Osteoblast (primary cell): ENCODE measurements at regions not wholly inside any gene's neighbourhood (a gene's known extent, or its start where the extent isn't known, plus 50 kb on each side); places are given as distances from the start of the nearest gene placed in this dataset.

Source experiments
- DNase-seq: peaks from one replicate; pipeline ENCODE4 v3.0.0; 2011; ENCODE audit warnings: low spot score, mixed read lengths; ENCODE audit not compliant: insufficient read length; ENCODE audit errors: missing footprints
- H2AFZ ChIP-seq: 2 replicates; pipeline ENCODE4 v1.6.0; 2011; ENCODE audit warnings: mild to moderate bottlenecking, low read length
- H3K27ac ChIP-seq: 2 replicates; pipeline ENCODE4 v1.5.1; 2011; ENCODE audit warnings: mild to moderate bottlenecking, low read depth, low read length, moderate library complexity
- H3K27me3 ChIP-seq: 2 replicates; pipeline ENCODE4 v1.6.0; 2012; ENCODE audit warnings: mild to moderate bottlenecking, control low read depth, inconsistent platforms, low read length, moderate library complexity; ENCODE audit not compliant: insufficient read depth
- H3K36me3 ChIP-seq: 2 replicates; pipeline ENCODE4 v1.5.1; 2011; ENCODE audit warnings: mild to moderate bottlenecking, low read length, control low read depth, moderate library complexity; ENCODE audit not compliant: insufficient read depth
- H3K4me1 ChIP-seq: 2 replicates; pipeline ENCODE4 v1.5.1; 2011; ENCODE audit warnings: mild to moderate bottlenecking, low read length, control low read depth, moderate library complexity; ENCODE audit not compliant: insufficient read depth
- H3K4me2 ChIP-seq: 2 replicates; pipeline ENCODE4 v1.6.0; 2011; ENCODE audit warnings: mild to moderate bottlenecking, low read length; ENCODE audit not compliant: insufficient read depth
- H3K4me3 ChIP-seq: fragments of 200-600 bp; sonication (generic); 3 replicates; pipeline ENCODE4 v1.5.1; 2012; ENCODE audit warnings: mild to moderate bottlenecking, low read length, inconsistent platforms; ENCODE audit not compliant: insufficient read depth
- H3K79me2 ChIP-seq: 2 replicates; pipeline ENCODE4 v1.6.0; 2012; ENCODE audit warnings: mild to moderate bottlenecking, low read length, control low read depth, inconsistent platforms; ENCODE audit not compliant: insufficient read depth
- H3K9me3 ChIP-seq: 2 replicates; pipeline ENCODE4 v1.5.1; 2011; ENCODE audit warnings: low read depth, low read length, control low read depth
- H4K20me1 ChIP-seq: 2 replicates; pipeline ENCODE4 v1.6.0; 2012; ENCODE audit warnings: mild to moderate bottlenecking, low read length, control low read depth; ENCODE audit not compliant: insufficient read depth
- CTCF ChIP-seq: IDR thresholded peaks from 2 replicates; pipeline ENCODE4 v1.5.1; 2011; ENCODE audit warnings: mild to moderate bottlenecking, low read depth, low read length, moderate library complexity; ENCODE audit errors: extremely low read depth

- Histone ChIP-seq H4K20me1 (no peaks in the 10 kb centered on the region), H3K36me3 (no peaks in the 10 kb centered on the region), H3K27ac (no peak overlapping the region), H3K4me1 (no peaks in the 10 kb centered on the region), H2AFZ (no peak overlapping the region), H3K4me2 (no peak overlapping the region), H3K4me3 (no peak overlapping the region), H3K27me3 (no peaks in the 10 kb centered on the region), H3K9me3 (no peaks in the 10 kb centered on the region), H3K79me2 (no peaks in the 10 kb centered on the region)
- TF ChIP-seq CTCF, result no peak
- no peak for DNase-seq
Observed at GRCh38 chr5:3191585-3191984, 404.0 kb upstream of the IRX1 start.

GRCh38 chr5:3190930-3191329 lies 404.7 kb upstream of the IRX1 start:
- Histone ChIP-seq H3K27me3 (no peaks in the 10 kb centered on the region), H2AFZ (no peak overlapping the region), H3K79me2 (no peaks in the 10 kb centered on the region), H3K27ac (no peak overlapping the region), H4K20me1 (no peaks in the 10 kb centered on the region), H3K4me2 (no peak overlapping the region), H3K36me3 (no peaks in the 10 kb centered on the region), H3K4me3 (no peak overlapping the region), H3K9me3 (no peaks in the 10 kb centered on the region), H3K4me1 (no peaks in the 10 kb centered on the region)
- TF ChIP-seq CTCF, result no peak
- DNase-seq, result no peak

DNA sequence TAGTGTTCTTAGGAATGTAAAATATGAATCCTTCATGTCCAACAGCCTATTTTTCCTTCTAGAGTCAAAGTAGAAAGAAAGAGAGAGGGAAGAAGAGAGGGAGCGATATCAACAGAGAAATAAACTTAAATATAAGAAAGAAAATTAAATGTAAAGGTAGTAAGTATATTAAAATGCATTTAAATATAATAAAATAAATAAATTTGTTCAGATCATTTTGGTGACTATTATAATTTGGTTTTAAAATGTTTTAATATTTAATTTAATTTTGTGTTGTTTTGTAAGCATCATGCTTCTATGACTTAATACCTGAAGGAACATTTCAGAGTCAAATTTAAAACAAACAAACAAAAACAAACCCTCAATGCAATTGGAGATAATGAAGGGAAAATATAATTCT lies 405.2 kb upstream of the IRX1 start:
- no peak for TF ChIP-seq CTCF
- Histone ChIP-seq H3K4me3 (no peak overlapping the region), H2AFZ (no peak overlapping the region), H3K79me2 (no peaks in the 10 kb centered on the region), H3K9me3 (no peaks in the 10 kb centered on the region), H3K36me3 (no peaks in the 10 kb centered on the region), H4K20me1 (no peaks in the 10 kb centered on the region), H3K27me3 (no peaks in the 10 kb centered on the region), H3K4me1 (no peaks in the 10 kb centered on the region), H3K4me2 (no peak overlapping the region), H3K27ac (no peak overlapping the region)
- DNase-seq, result no peak

DNA sequence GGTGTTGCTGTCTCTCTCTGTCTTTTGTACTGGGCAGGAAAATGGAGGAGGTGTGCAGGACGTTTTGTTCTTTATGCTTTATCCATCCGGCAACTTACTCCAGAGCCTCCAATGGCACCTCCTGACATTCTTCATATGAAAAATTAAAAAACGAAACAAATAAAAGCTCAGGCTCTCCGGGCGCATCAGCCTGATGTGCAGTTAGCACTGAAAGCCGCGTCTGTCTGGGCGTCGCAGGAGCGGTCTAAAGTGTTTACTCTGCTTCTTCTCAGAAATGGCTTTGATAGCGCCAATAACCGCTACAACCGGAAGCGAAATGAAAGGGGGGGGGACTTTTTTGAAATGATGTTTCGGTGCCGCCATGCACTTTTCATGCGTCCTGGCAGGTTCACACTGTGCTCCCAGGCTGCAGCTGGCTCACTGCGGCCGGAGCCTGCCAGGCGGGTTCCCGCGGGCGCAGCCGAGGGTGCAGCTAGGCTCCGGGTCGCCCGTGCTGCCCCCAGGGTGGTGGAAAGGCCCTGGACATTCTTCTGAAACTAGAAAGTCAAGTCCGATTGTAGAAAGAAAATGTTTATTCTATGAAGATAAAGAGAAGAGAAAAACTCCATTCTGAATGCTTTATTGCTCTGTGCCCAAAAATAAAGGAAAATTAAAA lies 407.7 kb upstream of the IRX1 start:
- no peaks in the 10 kb centered on the region for H3K4me1 ChIP-seq
- DNase-seq, result no peak
- H3K4me3 ChIP-seq, result no peak overlapping the region
- H3K79me2 ChIP-seq, result no peaks in the 10 kb centered on the region
- no peaks in the 10 kb centered on the region for H3K36me3 ChIP-seq
- no peak overlapping the region for H2AFZ ChIP-seq
- H3K27me3 ChIP-seq, result no peaks in the 10 kb centered on the region
- no peak overlapping the region for H3K27ac ChIP-seq
- no peak overlapping the region for H3K4me2 ChIP-seq
- no peaks in the 10 kb centered on the region for H4K20me1 ChIP-seq
- H3K9me3 ChIP-seq, result no peaks in the 10 kb centered on the region
- no peak for TF ChIP-seq CTCF
